LNCAP (cell line): ENCODE measurements at regions not wholly inside any gene's neighbourhood (a gene's known extent, or its start where the extent isn't known, plus 50 kb on each side); places are given as distances from the start of the nearest gene placed in this dataset.

Experiments
- TF ChIP-seq, protein P1 (sequence below): fragments of 450-650 bp; IDR thresholded peaks from 2 replicates; pipeline ENCODE4 v1.5.1; 2017; ENCODE audit warnings: mild to moderate bottlenecking

DNA sequence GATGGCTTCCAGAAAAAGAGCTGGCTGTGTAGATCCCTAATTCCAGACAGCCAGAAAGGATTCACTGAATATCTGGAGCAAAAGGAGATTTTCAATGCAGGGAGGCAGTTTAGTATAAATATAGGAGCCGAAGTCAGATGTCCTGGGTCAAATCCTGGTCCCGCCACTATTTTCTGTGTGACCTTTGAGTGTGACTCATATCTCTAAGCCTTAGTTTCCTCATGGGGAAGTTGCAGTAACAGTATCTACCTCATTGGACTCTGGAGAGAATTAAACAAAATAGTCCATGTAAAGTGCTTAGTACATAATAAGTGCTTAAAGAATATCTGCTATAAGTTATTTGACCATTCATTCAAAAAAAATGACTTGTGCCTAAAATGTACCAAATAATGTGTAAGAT is 52.1 kb upstream of the ITGA6 start:
- TF ChIP-seq, protein P1, sequence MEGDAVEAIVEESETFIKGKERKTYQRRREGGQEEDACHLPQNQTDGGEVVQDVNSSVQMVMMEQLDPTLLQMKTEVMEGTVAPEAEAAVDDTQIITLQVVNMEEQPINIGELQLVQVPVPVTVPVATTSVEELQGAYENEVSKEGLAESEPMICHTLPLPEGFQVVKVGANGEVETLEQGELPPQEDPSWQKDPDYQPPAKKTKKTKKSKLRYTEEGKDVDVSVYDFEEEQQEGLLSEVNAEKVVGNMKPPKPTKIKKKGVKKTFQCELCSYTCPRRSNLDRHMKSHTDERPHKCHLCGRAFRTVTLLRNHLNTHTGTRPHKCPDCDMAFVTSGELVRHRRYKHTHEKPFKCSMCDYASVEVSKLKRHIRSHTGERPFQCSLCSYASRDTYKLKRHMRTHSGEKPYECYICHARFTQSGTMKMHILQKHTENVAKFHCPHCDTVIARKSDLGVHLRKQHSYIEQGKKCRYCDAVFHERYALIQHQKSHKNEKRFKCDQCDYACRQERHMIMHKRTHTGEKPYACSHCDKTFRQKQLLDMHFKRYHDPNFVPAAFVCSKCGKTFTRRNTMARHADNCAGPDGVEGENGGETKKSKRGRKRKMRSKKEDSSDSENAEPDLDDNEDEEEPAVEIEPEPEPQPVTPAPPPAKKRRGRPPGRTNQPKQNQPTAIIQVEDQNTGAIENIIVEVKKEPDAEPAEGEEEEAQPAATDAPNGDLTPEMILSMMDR: no peak

DNA sequence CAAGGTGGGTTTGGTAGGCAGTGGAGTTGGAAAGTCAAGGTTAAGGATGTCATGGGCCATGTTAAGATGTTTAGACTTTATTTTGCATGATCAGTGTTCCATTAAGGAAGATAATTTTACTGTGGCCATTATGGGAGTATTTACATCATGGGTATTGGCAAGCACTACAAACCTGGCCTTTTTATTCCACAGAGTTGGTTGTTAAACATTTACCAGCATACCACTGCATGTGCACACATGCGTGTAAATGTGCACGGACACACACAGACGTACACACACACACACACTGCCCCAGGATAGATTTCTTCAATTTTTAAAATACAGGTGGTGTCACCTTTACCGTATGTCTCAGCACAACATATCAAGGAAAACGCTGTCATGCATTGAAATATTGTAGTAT is 51.4 kb upstream of the ITGA6 start:
- TF ChIP-seq, protein P1: no peak

DNA sequence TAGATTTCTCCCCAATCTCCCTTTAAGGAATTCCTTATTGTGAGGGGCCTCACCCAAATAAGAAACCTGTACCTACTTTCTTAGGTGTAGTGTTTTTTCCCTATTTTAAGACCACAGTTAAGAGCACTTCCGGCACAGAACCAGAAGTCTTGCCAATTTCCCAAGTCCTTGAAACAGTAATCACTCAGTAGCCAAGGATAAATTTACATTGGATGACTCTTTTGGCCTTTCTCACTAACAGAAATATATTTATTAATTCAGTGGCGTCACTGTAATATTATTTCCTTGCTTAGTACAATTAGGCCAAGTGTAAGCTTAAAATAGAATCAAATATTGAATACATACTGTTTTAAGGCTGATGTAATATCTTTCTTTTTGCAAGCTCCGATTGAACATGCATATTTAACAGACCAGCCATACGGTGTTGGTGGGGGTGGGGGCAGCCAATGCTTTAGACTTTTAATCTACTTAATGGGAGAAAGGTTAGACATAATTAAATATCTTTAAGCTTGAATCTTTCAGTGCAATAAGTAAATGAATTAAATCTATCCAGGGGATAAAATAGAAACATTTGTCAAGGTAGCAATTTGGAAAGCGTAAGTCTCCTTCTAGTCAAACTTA is 50.8 kb upstream of the ITGA6 start:
- TF ChIP-seq, protein P1: no peak

DNA sequence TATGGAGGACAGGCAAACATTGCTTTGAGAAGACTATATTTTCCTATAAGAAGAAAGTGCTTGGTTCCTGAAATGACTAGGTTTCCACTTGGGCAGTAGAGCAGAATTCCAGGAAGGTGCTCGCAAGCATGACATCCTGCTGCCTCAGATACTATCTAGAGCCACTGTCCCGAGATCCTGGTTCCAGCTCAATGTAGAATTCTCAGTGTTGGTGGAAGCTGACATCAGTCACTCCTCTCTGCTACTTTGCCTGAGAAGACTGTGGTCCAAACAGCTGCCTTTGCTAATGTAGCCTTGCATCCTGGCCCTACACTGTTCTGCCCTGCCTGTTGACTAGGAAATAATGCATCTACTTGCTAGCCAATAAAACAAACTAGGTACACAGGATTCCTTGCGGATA is 50.0 kb upstream of the ITGA6 start:
- TF ChIP-seq, protein P1: no peak
